ENCODE measurements at regions not wholly inside any gene's neighbourhood (a gene's known extent, or its start where the extent isn't known, plus 50 kb on each side); places are given as distances from the start of the nearest gene placed in this dataset.
"Not testable (repeated sequence)": the region's sequence is repeated elsewhere in the genome, so short reads cannot be mapped to it uniquely, and the experiment has no call there.

DNA sequence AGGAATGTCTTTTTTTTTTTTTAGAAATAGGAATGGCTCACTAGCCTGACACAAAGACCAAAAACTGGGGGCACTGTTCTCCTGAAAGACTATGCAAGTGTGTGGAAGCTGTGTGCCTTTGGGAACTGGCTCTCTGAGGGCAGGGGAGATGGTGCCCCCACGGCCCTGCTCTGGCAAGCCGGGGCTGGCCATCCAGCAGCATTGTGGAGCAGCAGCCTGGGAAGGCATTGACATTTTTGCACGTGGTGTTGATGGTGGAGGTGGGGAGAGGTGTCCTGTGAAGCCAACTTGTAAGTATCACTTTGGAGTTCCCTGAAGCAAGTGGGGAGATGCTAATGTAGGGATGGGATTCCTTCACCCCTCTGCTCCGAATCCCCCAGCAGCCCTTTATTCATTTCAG is 460.1 kb downstream of the RPS6KC1 start:
- no peak overlapping the region for H3K27ac Mint-ChIP-seq (ENCODE audit: unreplicated experiment)
- H3K9me3 Mint-ChIP-seq (ENCODE audit: low read depth), result peaks cover 3% of the 10 kb centered on the region
- TF ChIP-seq, protein P1, sequence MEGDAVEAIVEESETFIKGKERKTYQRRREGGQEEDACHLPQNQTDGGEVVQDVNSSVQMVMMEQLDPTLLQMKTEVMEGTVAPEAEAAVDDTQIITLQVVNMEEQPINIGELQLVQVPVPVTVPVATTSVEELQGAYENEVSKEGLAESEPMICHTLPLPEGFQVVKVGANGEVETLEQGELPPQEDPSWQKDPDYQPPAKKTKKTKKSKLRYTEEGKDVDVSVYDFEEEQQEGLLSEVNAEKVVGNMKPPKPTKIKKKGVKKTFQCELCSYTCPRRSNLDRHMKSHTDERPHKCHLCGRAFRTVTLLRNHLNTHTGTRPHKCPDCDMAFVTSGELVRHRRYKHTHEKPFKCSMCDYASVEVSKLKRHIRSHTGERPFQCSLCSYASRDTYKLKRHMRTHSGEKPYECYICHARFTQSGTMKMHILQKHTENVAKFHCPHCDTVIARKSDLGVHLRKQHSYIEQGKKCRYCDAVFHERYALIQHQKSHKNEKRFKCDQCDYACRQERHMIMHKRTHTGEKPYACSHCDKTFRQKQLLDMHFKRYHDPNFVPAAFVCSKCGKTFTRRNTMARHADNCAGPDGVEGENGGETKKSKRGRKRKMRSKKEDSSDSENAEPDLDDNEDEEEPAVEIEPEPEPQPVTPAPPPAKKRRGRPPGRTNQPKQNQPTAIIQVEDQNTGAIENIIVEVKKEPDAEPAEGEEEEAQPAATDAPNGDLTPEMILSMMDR (IDR thresholded peaks at IDR 0.05), result no peak
- no peak for DNase-seq (ENCODE audit: low spot score)
- H3K4me3 Mint-ChIP-seq (ENCODE audit: unreplicated experiment), result no peak overlapping the region
- H3K4me1 Mint-ChIP-seq (ENCODE audit: low read depth), result no peaks in the 10 kb centered on the region
- H3K36me3 Mint-ChIP-seq (ENCODE audit: low read depth), result no peaks in the 10 kb centered on the region
- peaks cover 5% of the 10 kb centered on the region for H3K27me3 Mint-ChIP-seq (ENCODE audit: low read depth)

DNA sequence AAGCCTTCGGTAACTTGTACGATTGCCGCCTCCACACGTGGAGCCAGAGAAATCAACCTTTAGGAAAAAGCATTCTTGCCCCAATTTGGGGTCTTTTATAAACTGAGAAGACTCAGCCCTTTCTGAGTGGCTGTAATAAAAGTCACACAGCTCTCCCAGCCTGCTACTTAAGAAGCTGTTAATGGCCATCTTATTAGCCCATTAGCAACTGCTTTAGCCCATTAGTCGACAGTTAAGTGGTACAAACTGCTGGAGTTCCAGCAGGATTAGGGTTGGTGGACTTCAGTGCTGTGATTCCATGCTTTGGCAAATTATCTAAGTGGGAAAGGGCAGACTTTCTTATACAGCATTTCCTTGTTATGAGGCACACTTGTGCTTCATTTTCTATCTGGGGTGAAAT is 461.3 kb downstream of the RPS6KC1 start:
- Mint-ChIP-seq H3K36me3 (ENCODE audit: low read depth) (no peaks in the 10 kb centered on the region), H3K27ac (ENCODE audit: unreplicated experiment) (no peak overlapping the region), H3K4me1 (ENCODE audit: low read depth) (no peaks in the 10 kb centered on the region), H3K4me3 (ENCODE audit: unreplicated experiment) (no peak overlapping the region), H3K9me3 (ENCODE audit: low read depth) (peaks cover 3% of the 10 kb centered on the region), H3K27me3 (ENCODE audit: low read depth) (peaks cover 8% of the 10 kb centered on the region)
- DNase-seq (ENCODE audit: low spot score), result no peak
- TF ChIP-seq, protein P1 (IDR thresholded peaks at IDR 0.05), result no peak

DNA sequence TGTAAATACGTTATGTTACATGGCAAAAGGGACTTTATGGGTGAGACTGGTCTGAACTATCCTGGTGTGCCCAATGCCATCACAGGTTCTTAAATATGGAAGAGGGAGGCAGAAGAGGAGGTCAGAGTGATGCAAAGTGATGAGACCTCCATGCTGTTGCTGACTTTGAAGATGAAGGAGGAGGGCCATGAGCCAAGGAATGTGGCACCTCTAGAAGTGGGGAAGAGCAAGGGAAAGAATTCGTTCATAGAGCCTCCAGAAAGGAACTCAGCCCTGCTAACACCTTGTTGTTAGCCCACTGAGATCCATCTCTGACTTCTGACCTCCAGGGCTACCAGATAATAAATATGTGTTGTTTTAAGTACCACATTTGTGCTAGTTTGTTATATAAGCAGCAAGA is 462.0 kb downstream of the RPS6KC1 start:
- no peak overlapping the region for H3K4me3 Mint-ChIP-seq (ENCODE audit: unreplicated experiment)
- peaks cover 8% of the 10 kb centered on the region for H3K27me3 Mint-ChIP-seq (ENCODE audit: low read depth)
- TF ChIP-seq, protein P1 (IDR thresholded peaks at IDR 0.05), result no peak
- no peak overlapping the region for H3K27ac Mint-ChIP-seq (ENCODE audit: unreplicated experiment)
- no peak for DNase-seq (ENCODE audit: low spot score)
- H3K9me3 Mint-ChIP-seq (ENCODE audit: low read depth), result peaks cover 5% of the 10 kb centered on the region
- H3K4me1 Mint-ChIP-seq (ENCODE audit: low read depth), result no peaks in the 10 kb centered on the region
- H3K36me3 Mint-ChIP-seq (ENCODE audit: low read depth), result no peaks in the 10 kb centered on the region

DNA sequence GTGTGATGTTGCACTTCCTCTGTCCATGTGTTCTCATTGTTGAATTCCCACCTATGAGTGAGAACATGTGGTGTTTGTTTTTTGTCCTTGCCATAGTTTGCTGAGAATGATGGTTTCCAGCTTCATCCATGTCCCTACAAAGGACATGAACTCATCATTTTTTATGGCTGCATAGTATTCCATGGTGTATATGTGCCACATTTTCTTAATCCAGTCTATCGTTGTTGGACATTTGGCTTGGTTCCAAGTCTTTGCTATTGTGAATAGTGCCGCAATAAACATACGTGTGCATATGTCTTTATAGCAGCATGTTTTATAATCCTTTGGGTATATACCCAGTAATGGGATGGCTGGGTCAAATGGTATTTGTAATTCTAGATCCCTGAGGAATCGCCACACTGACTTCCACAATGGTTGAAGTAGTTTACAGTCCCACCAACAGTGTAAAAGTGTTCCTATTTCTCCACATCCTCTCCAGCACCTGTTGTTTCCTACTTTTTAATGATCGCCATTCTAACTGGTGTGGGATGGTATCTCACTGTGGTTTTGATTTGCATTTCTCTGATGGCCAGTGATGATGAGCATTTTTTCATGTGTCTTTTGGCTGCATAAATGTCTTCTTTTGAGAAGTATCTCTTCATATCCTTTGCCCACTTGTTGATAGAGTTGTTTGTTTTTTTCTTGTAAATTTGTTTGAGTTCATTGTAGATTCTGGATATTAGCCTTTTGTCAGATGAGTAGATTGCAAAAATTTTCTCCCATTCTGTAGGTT is 463.6 kb downstream of the RPS6KC1 start:
- H3K27ac Mint-ChIP-seq (ENCODE audit: unreplicated experiment); DNase-seq (ENCODE audit: low spot score); H3K36me3 Mint-ChIP-seq (ENCODE audit: low read depth); H3K4me1 Mint-ChIP-seq (ENCODE audit: low read depth); H3K9me3 Mint-ChIP-seq (ENCODE audit: low read depth); H3K27me3 Mint-ChIP-seq (ENCODE audit: low read depth); H3K4me3 Mint-ChIP-seq (ENCODE audit: unreplicated experiment): not testable (repeated sequence)

DNA sequence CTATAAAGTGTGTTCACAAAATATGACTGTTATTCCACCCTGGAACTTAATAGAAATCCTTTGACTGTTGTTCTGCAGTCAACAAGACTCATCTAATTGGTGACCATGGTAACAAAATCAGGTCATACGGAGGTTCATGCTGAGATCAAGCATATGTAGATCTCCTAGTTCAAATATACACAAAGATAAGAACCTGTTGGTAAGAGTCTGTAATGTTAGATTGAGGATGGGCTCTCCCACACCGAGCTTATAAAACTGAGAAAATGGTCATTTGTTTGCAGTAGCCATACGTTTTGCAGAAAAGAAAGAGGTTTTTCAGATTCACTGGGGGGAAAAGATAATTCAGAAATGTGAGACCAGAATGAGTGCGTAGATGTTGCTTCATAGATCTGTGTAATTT is 468.1 kb downstream of the RPS6KC1 start:
- no peak for DNase-seq (ENCODE audit: low spot score)
- Mint-ChIP-seq H3K27me3 (ENCODE audit: low read depth) (peaks cover 3% of the 10 kb centered on the region), H3K4me1 (ENCODE audit: low read depth) (no peaks in the 10 kb centered on the region), H3K9me3 (ENCODE audit: low read depth) (peaks cover 18% of the 10 kb centered on the region), H3K27ac (ENCODE audit: unreplicated experiment) (no peak overlapping the region), H3K4me3 (ENCODE audit: unreplicated experiment) (no peak overlapping the region), H3K36me3 (ENCODE audit: low read depth) (peaks cover 2% of the 10 kb centered on the region)
- TF ChIP-seq, protein P1 (IDR thresholded peaks at IDR 0.05), result no peak

DNA sequence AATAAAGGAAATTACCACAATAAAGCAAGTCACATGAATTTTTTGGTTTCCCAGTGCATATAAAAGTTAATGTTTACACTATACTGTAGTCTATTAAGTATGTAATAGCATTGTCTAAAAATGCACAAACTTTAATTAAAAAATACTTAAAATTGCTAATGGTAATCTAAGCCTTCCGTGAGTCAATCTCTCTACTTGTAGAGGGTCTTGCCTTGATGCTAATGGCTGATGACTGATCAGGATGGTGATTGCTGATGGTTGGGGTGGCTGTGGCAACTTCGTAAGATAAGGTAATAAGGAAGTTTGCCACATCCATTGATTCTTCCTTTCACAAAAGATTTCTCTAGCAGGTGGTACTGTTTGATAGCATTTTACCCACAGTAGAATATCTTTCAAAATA is 466.6 kb upstream of the PROX1 start:
- TF ChIP-seq, protein P1 (IDR thresholded peaks at IDR 0.05), result no peak
- Mint-ChIP-seq H3K4me3 (ENCODE audit: unreplicated experiment) (no peak overlapping the region), H3K36me3 (ENCODE audit: low read depth) (peaks cover 2% of the 10 kb centered on the region), H3K27me3 (ENCODE audit: low read depth) (peaks cover 3% of the 10 kb centered on the region), H3K27ac (ENCODE audit: unreplicated experiment) (no peak overlapping the region), H3K4me1 (ENCODE audit: low read depth) (no peaks in the 10 kb centered on the region), H3K9me3 (ENCODE audit: low read depth) (peaks cover 14% of the 10 kb centered on the region)
- DNase-seq (ENCODE audit: low spot score), result no peak
